Kidney tubule cell (primary cell): ENCODE measurements at regions not wholly inside any gene's neighbourhood (a gene's known extent, or its start where the extent isn't known, plus 50 kb on each side); places are given as distances from the start of the nearest gene placed in this dataset.
"Not testable (repeated sequence)": the region's sequence is repeated elsewhere in the genome, so short reads cannot be mapped to it uniquely, and the experiment has no call there.

Experiments used
- DNase-seq: peaks from one replicate; pipeline ENCODE4 v3.0.0-alpha.2; 2018; ENCODE audit warnings: low spot score

- not testable (repeated sequence) for DNase-seq
Observed at GRCh38 chr13:65675383-65675782, 1554.8 kb downstream of the PCDH9 start.

DNA sequence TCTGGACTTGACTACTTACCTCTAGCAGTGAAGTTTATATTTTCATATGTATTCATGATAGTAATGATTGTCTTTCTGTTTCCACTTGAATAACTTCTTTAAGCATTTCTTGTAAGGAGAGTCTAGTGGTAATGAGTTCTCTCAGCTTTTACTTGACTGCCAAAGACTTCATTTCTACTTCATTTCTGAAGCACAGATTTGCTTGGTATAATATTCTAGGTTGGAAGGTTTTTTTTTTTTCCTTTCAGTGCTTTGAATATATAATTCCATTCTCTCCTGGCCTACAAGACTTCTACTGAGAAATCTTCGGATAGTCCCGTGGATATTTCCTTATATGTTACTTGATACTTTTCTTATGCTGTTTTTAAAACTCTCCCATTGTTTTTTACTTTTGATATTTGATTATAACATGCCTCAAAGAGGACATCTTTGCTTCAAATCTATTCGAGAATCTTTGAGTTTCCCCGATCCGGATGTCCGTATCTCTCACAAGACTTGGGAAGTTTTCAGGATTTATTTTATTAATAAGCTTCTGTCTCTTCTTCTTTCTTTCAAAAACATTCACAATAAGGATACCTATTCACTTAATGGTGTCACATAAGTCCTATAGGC is 1560.0 kb downstream of the PCDH9 start:
- DNase-seq: no peak

- DNase-seq: no peak
Observed at GRCh38 chr13:65660731-65661130, 1569.4 kb downstream of the PCDH9 start.

DNA sequence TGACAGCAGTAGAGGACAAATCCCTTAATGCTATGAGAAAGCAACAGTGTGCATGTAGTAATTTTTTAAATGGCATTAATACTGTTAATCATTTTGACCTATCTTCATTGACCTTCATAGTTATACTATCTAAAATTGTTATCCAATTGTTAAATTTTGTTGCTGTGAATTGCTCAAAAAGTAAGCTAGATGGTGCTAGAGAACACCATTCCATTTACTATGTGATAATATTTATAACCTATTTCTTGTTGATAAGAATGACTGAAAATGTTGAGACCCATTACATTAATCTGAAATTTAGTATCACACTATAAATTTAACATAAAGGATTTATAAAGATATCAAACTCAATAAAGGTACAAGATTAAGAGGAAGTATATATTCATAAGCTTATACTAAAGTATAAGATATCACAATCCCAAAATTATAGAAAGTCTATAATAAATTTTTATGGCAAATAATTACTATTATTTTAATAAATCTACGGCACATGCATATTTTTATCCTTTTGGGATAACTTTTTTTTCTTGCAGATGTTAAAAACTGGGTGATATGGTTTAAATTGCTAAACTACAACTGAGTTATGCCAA is 1573.3 kb downstream of the PCDH9 start:
- peak; percentile 20 for DNase-seq

DNA sequence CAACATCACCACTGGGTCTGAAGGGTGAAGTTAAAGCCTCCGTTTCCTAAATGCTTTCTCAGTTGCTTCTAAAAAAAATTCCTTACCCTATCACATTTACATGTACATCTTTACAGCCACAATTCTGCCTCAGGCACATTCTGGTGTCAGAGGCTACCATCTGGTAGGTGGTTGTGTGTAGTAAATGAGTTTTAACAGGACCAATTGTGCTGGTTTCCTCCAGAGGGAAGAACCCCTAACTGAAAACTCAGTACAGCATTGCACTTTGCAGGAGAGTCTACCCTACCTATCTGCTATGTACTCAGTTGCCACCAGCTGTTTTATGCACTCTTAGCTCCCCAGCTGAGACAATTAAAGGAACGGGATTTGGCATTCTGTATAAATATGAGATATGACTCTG is 1576.5 kb downstream of the PCDH9 start:
- DNase-seq: no peak

DNA sequence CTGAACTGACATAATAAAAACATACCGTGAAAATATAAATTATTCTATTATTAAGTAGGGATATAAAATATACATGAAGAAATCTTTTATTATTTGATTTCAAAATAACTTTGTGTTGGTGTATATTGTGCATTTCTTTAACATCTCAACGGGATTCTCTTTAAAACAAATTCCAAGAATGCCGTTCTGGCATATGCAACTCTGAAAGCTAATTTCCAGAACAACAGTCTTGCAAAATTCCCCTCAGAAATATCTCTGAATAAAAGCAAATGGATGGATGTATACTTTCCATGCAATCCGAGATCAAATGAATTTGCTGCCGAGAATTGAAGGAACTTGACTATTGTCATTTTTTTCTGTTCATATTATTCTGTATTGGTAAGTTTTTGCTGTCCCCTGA is 1579.8 kb downstream of the PCDH9 start:
- DNase-seq: no peak

GRCh38 chr13:65642996-65643395 is 1587.1 kb downstream of the PCDH9 start:
- DNase-seq: no peak

DNA sequence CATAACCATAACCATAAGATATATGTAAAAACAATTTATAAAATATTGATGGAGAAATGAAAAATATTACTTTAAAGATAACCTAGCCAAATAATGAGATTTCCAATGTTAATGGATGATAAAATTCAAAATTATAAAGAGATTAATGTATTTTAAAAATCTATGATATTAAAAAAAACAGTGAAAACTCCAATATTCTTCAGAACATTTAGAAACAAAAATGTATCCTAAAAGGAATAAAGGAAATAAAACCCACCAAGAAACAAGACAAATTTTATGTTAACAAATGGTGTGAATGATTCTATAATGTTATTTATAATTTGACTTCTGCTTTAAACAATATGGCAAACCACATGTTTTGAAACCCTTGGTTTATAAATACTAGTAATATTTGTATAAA is 1587.8 kb downstream of the PCDH9 start:
- DNase-seq: no peak

GRCh38 chr13:65638572-65639168 is 1591.5 kb downstream of the PCDH9 start:
- peak; percentile 49 for DNase-seq

- DNase-seq: no peak
Observed at GRCh38 chr13:65633806-65634205, 1596.3 kb downstream of the PCDH9 start.

DNA sequence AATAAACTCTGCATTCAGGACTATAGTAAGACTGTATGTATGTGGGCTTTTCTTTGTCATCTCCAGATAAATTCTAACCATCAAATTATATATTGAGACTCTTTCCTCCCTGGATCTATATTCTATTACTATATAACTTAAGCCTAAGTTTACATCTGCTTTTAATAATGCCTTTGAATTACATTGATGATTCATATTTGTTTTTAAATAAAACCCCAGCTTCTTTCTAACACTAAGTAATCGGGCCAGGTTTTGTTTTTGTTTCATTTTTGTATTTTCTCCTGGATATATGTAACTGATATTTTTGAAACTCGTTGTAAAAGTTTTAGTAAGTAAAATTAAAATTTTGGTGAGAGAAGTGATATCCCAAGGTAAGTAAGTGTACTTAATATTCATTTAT is 1599.1 kb downstream of the PCDH9 start:
- DNase-seq: no peak

- DNase-seq: no peak
Observed at GRCh38 chr13:65629926-65630325, 1600.2 kb downstream of the PCDH9 start.

DNA sequence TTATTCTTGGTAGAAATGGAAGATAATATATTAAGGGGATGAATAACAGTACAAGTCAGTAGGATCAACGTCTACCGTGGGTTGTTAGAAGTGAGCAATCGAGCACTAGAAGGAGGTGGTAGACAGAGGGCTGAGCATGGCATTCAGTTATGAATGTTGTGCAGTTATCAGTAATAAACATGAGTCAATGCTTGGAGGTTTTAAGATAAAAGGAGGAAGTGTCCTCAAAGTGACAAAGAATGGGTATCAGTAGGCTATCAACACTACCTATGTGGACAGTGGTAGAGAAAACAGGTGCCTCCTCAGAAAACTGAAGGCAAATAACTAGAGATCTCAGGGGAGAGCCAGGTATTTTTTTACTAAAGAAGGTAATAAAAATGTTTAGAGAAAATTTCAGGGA is 1607.0 kb downstream of the PCDH9 start:
- DNase-seq: no peak

DNA sequence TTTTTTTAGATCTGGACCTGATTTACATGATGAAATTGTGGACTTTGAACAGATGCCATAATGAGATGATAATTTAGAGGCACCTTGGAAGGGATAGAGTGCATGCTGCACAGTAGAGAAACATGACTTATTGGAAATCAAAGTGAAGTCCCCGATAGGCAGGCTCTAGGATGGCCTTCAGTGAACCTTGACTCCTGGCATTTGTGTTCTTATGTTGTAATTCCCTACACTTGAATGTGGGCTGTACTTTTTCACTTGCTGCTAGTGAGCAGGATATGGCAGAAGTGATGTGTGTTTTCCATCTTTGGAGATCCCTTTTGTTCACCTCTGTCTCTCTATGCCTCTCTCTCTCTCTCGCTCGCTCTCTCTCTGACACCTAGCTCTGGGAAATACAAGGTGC is 1614.6 kb downstream of the PCDH9 start:
- DNase-seq: no peak

DNA sequence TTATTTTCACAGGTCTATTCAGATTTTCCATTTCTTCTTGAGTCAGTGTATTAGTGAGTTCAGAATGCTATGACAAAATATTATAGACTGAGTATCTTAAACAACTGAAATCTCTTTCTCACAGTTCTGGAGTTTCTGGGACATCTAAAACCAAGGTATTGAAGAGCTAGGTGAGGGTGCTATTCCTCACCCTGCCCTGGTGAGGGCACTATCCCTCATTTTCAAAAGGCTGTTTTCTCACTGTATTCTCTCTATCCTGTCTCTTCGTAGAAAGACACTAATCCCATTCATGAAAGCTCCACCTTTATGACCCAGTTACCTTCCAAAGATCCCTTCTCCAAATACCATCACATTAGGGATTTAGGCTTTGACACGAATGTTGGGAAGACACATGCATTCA is 1617.1 kb downstream of the PCDH9 start:
- peak; percentile 1 for DNase-seq

- no peak for DNase-seq
Observed at GRCh38 chr13:65609350-65609749, 1620.8 kb downstream of the PCDH9 start.

DNA sequence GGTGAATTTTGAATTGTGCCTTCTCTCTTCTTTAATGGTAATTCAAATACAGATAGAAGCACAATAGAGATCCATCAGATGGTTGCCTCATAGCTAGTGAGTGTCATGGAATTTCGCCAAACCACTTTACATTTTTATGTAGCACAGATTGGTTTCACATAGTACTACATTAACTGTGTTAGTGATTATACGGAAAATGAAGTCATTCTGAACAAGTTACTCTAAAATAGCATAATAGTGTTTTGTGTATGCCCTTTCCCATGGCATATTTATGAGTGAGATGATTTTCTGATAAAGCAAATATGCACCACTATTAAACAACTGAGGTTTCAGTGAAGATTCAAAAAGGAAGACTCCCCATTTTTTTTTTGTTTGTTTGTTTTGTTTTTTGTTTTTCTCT is 1623.5 kb downstream of the PCDH9 start:
- DNase-seq: no peak

DNA sequence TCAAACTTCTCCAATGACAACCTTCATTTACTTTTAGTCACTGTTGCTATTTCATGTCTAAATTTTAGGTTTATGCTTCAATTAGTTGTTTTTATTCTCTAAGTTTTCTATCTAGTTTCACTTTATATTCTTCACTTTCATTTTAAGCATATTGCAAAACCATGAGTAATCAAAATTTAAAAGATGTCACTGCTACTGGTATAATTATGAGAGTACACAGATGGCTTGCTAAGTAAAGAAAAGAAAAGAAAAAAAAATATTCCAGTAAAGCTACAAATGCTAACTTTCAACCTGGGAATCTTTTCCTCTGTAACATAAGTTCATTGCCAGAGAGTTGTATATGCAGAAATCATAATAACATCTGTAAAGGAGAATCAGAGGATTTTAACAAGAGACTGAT is 1624.7 kb downstream of the PCDH9 start:
- DNase-seq: no peak

DNA sequence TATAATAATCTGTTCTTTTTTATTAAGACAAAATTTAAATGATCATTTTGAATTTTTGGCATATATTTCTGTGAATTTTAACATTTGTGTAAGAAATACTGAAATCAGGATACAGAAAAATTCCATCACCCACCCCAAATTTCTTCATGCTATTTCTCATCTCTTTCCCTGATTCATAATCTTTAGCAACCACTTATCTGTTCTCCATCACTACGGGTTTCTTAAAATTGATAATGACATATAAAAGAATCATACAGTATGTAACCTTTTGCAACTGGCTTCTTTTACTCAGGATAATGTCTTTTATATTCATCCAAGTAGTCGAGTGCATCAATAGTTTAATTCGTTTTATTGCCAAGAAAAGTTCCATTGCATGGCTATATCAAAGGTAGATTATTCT is 1627.0 kb downstream of the PCDH9 start:
- DNase-seq: no peak

- DNase-seq: no peak
Observed at GRCh38 chr13:65601855-65602254, 1628.3 kb downstream of the PCDH9 start.

GRCh38 chr13:65600702-65601101 is 1629.4 kb downstream of the PCDH9 start:
- no peak for DNase-seq

- DNase-seq: no peak
Observed at GRCh38 chr13:65597839-65598818, 1632.0 kb downstream of the PCDH9 start.

DNA sequence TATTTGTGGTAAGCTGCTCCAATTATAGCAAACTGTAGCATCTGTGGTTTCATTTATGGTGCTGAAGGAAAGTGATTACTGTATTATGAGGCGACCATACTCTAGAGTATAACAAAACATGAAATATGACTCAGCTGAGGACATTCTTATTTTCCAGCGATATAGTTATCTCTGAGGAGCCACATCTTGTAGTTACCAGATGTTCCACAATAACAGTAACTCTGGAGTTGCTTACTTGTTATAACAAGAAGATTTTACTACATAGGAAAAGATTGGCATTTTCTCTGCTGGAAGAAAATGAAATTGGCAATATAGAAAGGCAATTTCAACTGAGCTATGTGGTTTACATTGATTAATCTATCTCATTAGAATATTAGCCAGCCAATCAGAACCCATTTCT is 1634.2 kb downstream of the PCDH9 start:
- no peak for DNase-seq
